ENCODE measurements at regions not wholly inside any gene's neighbourhood (a gene's known extent, or its start where the extent isn't known, plus 50 kb on each side); places are given as distances from the start of the nearest gene placed in this dataset.

- Histone ChIP-seq H3K79me2 (ENCODE audit: control insufficient read depth in 1 of 2, insufficient read depth in 2 of 2, low read length in 2 of 2) (no peaks in the 10 kb centered on the region), H3K27me3 (replicated peaks in 1 of 4; ENCODE audit: control insufficient read depth in 3 of 4, extremely low read depth in 1 of 4, insufficient read depth in 3 of 4, low read length in 3 of 4) (peaks cover 0 to 1% (median 0%) of the 10 kb centered on the region in 4 experiments; a peak in 1 of 7 replicates), H4K20me1 (replicated peaks in 1 of 2; ENCODE audit: control insufficient read depth in 1 of 2, insufficient read depth in 2 of 2, low read length in 2 of 2) (no peaks in the 10 kb centered on the region), H3K23me2 (ENCODE audit: low read depth, low read length) (no peaks in the 10 kb centered on the region), H2BK12ac (ENCODE audit: low read depth, low read length) (no peak overlapping the region), H4K5ac (ENCODE audit: insufficient read length, low read depth, low read length) (no peak overlapping the region), H3K14ac (ENCODE audit: insufficient read length) (no peak overlapping the region), H4K91ac (replicated peaks; ENCODE audit: insufficient read length, low read length) (no peak overlapping the region), H4K8ac (ENCODE audit: extremely low read depth, insufficient read depth, low read length) (no peak overlapping the region), H3K23ac (ENCODE audit: insufficient read length) (no peak overlapping the region), H2AFZ (ENCODE audit: low read length) (no peak overlapping the region), H2BK5ac (ENCODE audit: low read depth, low read length) (no peak overlapping the region), H3K18ac (ENCODE audit: extremely low read depth, low read length) (no peak overlapping the region), H3K4me1 (replicated peaks in 1 of 4; ENCODE audit: control insufficient read depth in 3 of 4, insufficient read depth in 4 of 4, low read length in 3 of 4) (no peaks in the 10 kb centered on the region), H3K36me3 (ENCODE audit: control insufficient read depth in 2 of 4, insufficient read depth in 4 of 4, low read length in 3 of 4) (no peaks in the 10 kb centered on the region), H2BK15ac (ENCODE audit: low read length) (no peak overlapping the region), H3K4ac (replicated peaks; ENCODE audit: insufficient read length, low read depth, low read length) (no peak overlapping the region), H3K79me1 (ENCODE audit: low read depth, low read length) (no peaks in the 10 kb centered on the region), H3K27ac (ENCODE audit: low read depth, low read length) (no peak overlapping the region), H3K56ac (replicated peaks; ENCODE audit: insufficient read length, low read depth, low read length) (no peak overlapping the region), H2BK20ac (ENCODE audit: low read length) (no peak overlapping the region), H3K9me3 (ENCODE audit: insufficient read depth in 2 of 2, low read depth in 1 of 2, low read length in 1 of 2) (no peaks in the 10 kb centered on the region), H3K9ac (replicated peaks in 1 of 4; ENCODE audit: extremely low read depth in 1 of 4, low read depth in 3 of 4, low read length in 3 of 4) (no peak overlapping the region), H3K4me3 (ENCODE audit: extremely low read depth in 1 of 4, insufficient read depth in 2 of 4, low read depth in 3 of 4, low read length in 4 of 4) (no peak overlapping the region), H2BK120ac (replicated peaks; ENCODE audit: low read depth, low read length) (no peak overlapping the region), H2AK5ac (ENCODE audit: low read depth, low read length) (no peak overlapping the region), H3K4me2 (ENCODE audit: insufficient read depth in 1 of 2, low read depth in 2 of 2, low read length in 2 of 2) (no peak overlapping the region)
- no peak for FAIRE-seq
- POLR2A ChIA-PET (ENCODE audit: partially characterized antibody) = no interaction called here
- DNase-seq (ENCODE audit: low read depth in 1 of 2, low spot score in 2 of 2) = no peak
- CTCF ChIA-PET (ENCODE audit: partially characterized antibody) = no interaction called here
- WGBS, 2 experiments (ENCODE audit: extremely low coverage in 1 of 2, insufficient coverage in 1 of 2, insufficient read length in 1 of 2, insufficient replicate concordance in 2 of 2, low coverage in 1 of 2, low lambda C conversion rate in 2 of 2, missing lambda C conversion rate in 1 of 2) = 87% methylated on average over 3 of the region's 3 CpGs; no CpG with 5 or more reads in 1 of the 2 experiments
- TF ChIP-seq GABPA (IDR thresholded peaks at IDR 0.05; ENCODE audit: borderline replicate concordance, insufficient read depth, low read length) = no peak
- no peak for TF ChIP-seq POLR2AphosphoS5 (IDR thresholded peaks at IDR 0.05; ENCODE audit: low read depth, low read length)
- TF ChIP-seq SUZ12 (IDR thresholded peaks at IDR 0.05; ENCODE audit: low read length) = no peak
- TF ChIP-seq EGR1 (IDR thresholded peaks at IDR 0.05; ENCODE audit: borderline replicate concordance, low read depth, low read length) = no peak
- TF ChIP-seq YY1 (IDR thresholded peaks at IDR 0.05; ENCODE audit: low read depth, low read length) = no peak
Measured at GRCh38 chr4:144451766-144452450, 194.0 kb upstream of the HHIP start.

Measured in H1 (cell line).